HG02588 (cell line): ENCODE measurements at regions not wholly inside any gene's neighbourhood (a gene's known extent, or its start where the extent isn't known, plus 50 kb on each side); places are given as distances from the start of the nearest gene placed in this dataset.

Source experiments
- ATAC-seq: cut with Tn5 transposase; IDR thresholded peaks from one replicate; pipeline ENCODE4 v1.9.1; 2021; ENCODE audit warnings: mild to moderate bottlenecking, moderate library complexity; ENCODE audit not compliant: unreplicated experiment

DNA sequence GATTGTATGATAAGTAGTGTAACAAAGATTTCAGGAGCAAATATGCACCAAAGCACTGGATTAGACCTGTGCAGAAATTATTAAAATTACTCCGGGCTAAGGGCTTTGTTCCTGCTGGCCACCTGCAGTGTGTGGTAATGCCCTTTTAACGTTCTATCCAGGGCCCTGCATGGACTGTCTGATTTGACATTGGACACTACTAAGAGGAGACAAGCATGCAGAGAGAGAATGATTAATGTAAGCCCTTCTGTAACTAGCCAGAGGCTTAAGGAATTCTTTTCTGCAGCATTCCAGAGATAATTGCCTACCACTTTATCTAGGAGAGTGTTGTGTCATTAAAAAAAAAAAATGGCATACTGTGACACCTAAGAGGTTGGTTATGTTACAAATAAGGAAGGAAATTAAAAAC lies 117.0 kb downstream of the PCDH7 start:
- ATAC-seq: no peak

DNA sequence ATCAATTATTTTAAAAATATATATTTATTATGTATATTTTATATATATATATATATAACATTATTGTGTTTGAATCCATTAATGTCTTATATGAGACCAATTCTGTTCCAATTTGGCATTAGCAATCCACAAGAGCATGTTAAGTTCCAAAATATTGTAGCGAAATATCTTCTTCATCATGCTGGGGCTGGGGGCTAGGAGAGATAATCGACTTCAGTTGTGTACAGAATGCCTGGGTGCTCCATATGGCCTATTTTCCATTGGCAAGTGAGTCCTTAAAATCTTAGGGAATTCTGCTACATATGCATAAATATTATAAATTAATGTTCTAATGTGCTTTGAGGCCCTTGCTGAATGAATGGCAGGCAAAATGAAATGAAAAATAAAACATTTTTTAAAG lies 117.7 kb downstream of the PCDH7 start:
- ATAC-seq: no peak

DNA sequence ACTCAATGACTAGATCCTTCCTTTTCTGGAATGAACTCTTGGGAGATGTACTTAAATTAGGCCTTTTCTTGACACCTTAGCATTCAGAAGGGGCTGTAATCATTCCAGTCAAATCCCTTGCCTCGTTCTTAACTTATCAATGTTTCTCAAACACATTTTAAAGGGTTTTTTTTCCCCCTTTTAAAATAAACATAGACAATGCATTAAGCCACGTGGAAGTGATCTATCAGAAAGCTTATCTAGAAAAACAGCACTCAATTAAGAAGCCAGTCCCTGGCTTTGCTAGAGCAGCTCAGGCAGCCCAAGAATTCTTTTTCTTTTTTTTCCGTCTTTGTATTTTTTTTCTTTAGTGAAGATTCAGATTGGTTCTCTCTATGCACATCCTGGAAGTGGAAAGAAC lies 118.2 kb downstream of the PCDH7 start:
- no peak for ATAC-seq

DNA sequence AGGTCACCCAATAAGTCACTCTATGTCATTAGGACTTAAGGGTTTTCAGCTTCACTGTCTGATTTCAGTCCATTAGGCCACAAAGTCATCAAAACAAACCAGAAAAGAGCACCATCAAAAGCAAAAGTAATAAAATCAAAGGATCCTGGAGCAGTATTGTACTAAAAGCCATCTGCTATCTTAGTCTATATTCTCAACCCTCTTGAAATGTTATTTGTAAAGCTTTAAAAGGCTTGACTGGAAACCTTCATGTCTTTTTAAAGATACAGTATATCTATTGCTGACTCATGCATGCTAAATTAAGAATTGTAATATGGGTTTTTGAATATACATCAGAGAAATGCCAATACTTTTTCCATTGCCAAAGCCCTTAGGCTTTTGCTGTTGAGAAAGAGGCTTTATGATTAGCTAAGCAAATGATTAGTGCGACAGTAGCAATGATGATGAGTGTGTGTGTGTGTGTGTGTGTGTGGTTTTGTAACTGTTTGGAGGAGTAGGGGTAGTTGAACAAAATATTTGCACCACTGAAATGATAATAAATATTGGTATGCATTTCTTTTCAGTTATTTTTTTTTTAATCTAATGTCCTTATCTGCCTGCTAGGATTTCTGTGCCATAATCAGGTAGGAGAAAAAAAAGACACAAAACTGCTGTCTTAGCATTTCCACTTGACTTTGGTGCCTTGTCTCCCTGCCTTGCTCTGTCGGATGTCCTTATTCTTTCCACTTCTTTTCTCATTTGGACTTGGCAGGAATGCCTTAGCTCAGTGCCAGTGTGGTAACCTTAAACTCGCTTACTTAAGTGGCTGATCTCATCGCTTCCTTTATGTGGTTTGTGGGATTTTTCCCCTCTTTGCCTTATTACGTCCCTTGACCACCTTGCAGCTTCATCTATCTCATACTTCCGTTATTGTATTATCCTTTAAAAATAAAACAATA lies 119.7 kb downstream of the PCDH7 start:
- no peak for ATAC-seq

DNA sequence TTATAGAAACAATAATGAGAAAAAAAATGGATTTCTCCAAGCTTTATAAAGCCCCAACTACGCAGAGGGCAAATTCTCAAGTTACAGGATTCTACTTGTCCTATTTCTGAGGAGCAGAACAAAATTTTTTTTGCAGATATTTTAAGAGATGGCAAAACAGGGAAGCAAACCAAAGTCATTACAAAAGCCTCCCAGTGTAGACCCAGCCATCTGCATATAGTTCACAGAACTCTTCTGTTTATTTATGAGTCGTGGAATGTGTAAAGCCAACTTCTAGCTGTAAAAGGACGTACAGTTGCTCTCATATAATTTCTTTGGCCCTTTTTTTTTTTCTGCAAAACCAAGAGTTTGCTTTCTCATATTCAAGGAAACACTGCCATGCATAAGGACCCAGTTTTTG lies 120.4 kb downstream of the PCDH7 start:
- ATAC-seq: no peak

DNA sequence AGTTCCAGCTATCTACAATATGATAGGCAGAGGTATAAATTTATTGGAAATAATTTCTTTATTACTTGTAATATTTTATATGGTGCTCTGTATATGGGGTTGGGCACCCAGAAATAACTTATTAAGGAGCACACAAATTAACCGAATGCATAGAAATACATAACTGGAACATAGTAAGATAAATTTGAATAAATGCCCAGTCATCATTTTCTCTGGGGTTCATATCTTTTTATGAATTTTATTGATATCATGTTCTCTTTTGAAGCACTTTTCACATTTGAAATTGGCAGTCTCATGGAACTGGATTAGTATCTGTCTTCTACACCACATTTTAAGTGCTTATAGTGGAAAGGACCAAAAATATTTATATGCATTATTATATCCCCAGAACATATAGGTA lies 122.0 kb downstream of the PCDH7 start:
- ATAC-seq: no peak

DNA sequence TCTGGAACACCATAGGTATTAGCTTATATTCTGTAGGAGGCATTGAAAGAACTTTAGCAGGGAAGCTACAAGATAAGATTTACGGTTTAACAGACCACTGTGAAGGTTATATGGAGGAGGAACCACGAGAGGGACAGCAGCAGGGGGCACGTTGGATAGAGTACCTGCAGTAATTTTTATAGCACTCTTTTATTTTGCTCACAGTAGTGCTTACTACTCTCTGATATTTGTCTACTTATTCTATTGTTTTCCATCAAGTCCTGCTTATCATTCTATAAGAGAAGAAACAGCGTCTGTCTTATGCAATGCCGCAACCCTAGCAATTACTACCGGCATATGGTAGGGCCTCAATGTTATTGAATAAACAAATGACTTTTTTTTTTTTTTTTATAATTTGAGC lies 122.5 kb downstream of the PCDH7 start:
- no peak for ATAC-seq

DNA sequence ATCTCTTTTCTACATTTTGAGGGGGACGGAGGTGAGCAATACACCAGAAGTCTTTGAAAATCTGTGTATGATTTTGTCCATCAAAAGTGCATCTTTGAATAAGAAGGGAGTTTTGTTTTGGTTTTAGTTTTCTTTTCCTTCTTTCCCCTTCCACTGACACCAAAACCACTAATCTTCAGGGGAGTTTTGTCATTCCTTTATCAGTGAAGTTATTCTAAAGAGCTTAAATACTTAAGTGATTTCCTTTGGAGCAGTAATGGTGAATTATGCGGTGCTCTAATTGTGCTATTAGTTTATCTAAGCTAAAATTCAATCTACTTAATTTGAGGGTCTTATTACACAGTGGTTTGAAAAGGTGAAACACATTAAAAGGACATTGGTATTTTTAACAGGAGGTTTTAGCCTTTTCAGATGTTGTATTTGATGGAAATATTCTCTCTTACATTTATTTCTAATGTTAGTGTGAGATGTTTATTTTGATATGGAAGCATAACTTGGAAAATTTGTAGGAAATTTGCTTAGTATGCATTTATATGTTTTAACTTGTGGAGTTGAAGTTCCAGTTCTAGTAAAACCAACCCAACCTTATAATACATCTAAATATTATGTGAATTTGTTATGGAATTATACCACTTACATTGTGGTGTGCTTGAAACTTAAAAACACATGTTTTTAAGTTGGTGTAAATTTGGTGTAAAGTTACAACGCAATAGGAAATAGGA lies 124.9 kb downstream of the PCDH7 start:
- no peak for ATAC-seq

DNA sequence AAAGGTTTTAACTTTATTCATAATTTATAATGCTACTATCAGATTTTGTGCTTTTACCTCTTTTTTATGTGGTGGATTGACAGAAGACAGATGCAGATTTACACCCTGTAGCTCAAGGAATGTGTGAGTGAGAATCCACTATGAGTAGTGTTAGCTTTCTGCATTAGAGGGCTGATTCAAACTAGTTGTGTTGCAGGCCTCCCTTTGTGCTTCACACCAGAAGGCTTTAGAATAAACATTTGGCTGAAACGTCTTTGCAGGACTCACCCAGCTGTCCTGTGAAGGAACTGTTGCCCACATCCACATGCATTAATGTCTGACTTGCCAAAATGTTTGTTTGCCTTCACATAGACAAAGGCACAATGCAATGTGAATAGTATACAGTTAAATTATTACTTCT lies 127.0 kb downstream of the PCDH7 start:
- ATAC-seq: no peak

DNA sequence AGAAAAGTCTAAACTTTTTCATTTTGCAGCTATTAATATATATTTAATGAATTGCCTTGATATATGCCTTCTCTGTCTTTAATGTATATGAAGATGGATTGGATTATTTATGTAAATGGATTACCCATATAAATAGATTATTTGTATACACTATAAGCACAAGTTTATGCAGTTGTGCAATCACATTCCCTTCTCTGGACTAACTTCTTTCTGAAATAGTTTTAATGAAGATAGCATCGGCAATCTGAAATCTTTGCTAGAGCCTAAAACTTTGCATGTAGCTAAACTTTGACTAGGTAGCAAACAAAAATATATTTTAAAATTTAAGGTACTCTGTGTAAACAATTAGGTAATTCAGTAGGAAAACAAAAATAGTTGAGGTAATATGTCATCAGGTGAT lies 127.8 kb downstream of the PCDH7 start:
- no peak for ATAC-seq

DNA sequence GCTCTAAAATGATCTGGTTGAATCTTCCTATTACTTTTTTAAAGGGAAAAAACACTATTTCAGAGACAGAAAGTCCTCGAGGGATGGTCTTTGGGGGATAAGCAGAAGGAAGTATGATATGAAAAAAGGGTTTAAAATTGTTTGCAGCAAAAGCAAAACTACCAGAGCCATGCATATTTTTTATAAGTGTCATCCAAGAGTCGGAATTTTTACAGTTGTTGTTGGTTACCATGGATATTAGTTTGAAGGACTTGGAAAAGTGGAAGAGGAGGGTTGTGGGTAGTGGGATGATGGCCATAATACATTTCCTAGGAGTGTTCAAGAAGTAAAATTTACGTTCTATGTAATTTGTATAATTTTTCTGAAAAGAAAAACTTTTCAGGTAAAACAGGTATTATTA lies 134.4 kb downstream of the PCDH7 start:
- ATAC-seq: no peak

DNA sequence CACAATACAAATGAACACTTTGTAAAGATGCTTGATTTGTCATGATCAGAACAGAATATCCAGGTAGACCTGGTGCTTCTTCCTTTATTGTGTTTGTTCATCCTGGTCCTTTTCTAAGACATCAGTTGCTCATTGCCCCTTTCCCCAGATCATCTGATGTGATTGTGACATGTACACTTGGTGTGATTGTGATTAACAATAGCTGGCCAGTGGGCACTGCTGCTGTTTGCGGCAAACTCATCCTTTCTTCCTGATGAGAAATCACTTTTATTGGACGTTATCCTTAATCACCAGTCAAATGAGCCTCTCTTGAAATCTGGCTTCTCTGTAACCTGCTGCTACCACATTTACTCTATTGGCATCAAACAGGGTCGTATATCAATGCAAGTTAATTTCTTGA lies 135.1 kb downstream of the PCDH7 start:
- ATAC-seq: no peak

DNA sequence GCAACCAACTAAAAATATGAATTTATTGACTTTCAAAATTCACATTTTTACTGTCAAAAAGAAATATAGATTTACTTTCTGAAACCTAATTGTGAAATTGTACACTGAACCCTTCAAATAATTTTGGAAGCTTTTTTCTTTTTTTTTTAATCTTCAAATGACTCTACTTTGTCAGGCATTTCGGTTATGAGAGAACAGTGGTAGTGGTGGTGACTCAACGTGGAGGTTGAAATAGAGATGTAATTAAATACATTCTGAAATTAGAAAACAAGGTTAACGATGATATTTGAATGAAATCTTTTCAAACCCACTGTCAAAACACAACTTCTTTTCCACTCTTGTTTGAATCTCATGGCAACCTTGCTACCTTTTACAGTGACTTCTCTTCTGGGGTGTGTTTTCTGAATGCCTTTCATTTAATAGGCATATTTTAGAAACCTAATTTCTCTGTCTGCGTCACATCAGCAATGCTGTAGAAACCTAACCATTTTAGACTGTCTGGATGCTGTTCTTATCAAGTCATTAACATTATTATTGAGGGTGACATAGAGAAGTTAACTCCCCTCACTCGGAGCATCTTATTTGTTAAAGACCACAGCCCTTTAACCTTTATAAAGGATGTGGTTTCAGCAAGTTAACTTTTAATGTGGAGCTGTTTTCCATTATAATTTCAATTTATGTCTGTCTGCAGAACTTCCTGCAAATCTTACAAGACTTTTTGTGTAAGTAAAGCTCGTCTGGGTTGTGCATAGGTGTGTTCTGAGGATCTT lies 136.8 kb downstream of the PCDH7 start:
- ATAC-seq: no peak

DNA sequence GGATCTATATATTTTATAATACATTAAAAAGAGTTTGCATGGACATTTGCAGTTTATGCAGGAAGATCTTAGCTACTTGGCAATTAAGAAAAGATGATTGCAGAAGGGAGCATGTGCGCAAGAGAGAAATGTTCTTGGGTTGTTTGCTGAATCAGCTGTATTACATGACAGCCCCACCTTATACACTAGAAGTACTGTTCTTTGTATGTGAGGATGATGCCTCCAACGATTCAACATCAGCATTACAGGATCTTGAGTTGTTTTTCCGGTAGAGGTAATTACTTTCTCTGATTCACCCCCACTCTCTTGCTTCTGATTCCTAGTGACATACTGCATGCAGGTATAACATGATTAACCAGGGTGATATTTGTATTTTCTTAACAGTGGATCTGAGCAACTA lies 140.8 kb downstream of the PCDH7 start:
- no peak for ATAC-seq

DNA sequence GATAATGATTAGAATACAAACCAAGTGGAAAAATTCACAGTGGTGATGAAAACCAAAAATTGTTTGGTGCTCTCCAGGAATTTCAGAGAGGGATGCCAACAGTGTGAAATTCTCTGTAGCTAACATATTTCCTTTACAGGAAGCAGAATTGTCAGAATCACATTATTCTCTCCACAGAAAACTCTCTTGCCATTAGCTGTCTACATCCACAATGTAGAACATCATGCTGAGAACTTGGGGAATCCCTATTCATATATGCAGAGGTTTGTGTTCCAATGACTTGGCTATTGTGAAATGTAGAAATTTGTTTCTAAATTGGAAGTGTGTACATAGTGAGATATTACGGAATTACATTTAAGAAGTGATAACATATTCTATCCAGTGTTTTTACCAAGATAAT lies 142.0 kb downstream of the PCDH7 start:
- no peak for ATAC-seq

DNA sequence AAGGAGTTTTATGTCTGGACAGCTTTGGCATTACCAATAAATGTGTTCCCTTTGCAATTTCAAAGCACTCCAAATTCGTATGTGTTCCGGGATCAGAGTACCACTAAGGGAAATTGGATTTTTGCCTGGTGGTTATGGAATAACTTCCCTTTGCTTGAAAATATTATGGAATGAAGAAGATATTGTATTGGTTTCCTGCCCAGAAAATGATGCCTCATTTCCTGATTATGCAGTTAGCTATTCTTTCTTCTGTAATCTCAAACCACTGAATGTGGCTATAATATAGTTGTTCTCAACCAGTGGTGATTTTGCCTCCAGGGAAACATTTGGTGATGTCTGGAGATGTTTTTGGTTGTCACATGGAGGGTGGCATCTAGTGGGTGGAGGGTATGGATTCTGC lies 142.9 kb downstream of the PCDH7 start:
- ATAC-seq: no peak

DNA sequence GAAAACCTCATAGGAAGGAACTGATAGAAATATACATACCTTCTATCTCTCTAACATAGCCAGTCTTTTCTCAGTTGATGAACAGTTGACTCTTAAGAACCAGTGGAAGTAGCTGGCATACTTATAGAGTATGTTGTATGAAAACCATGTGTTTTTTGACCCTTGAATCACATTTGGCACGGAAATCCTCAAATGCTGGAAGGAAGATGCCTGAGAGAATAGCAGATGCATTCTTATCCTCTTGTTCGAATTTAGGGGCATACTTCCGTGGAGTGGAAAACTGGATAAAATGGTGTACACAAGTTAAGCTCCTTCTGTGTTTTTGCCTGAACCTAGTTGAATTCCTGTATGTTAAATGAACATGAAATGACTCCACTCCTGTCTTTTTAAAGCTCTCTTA lies 145.5 kb downstream of the PCDH7 start:
- ATAC-seq: no peak

DNA sequence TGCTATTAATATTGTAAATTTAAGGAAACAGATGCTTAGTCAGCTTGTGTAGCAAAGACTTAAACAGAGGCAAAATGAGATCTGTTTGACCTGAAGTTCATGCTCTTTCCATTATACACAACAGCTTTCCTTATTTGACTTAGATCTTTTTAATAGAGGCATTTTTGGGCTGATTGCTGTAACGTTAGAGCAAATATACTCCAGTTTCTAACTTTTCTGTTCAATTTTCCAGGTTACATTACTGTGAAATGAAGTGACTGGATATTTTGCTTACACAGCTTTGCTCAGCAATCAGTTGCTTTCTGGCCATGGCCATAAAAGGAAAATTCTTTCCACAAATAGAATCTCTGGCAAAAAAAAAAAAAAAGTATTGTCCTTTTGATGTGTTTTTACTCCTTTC lies 146.2 kb downstream of the PCDH7 start:
- no peak for ATAC-seq

DNA sequence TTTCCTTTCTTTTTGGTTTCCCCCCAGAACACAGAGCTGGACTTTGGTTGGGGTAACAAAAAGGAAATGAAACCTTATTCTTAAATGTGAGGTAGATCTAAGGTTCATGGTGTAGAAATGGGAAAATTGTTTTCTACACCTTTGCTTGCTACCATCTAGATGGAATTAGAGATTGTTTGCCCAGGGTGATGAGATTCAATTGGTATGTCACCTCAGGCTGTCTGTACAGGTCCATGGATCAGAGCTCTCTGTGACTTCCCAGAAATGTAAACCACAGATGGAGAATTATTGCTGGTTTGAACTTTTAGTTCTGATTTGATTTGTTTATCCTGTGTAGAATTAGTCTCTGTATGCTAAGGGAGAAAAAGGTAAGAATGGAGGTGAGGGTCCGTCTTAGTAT lies 146.7 kb downstream of the PCDH7 start:
- ATAC-seq: no peak

DNA sequence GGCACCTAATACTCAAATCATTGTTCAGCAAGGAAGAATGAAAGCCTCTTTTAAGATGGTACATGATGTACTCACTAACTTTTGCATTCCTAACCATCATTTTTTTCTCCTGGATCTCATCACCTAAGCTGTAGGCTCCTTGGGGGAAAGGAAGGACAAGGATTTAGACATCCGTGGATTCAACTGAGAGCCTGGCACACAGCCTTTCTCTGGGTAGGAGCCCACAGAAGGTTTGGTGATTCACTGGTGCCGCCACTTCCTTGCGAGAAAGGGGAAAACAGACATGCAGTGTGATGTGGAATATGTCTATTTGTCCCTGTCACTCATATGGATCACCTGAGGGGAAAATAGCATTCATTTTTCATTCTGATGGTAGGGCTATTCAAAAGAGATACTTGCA lies 147.3 kb downstream of the PCDH7 start:
- no peak for ATAC-seq

DNA sequence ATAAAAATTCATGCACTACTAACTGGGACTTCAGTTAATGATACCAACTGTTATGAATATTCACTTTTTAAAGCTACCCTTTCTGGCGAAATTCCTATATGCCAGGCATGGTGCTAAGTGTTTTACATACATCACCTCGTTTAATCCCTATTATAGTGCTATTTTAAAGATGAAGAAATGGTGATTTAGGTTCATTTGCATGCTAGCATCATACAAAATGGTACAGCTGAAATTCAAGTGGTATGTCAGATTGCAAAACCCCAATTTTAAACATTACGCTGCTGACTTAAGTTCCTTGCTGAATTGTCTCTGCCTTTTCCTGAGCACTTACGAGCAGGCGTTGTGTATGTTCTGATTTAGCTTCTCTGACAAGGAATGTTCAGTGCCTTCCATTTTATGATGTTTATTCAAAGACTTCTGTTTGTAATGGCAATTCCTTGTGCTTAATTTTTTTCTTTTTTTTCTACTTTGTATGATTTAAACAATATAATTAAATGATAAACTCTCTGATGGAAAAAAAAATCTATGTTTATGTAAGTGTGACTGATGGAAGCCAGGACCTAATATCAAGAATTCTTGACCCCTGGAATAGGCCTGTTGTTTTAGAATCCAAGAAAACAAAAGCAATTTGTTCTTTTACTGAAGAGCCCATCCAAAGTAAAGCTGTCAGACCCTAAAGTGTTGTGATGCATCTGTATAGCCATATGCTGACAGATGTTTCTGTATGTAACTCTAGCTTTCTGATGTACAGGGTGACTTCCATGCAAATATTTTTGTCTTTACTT lies 148.1 kb downstream of the PCDH7 start:
- ATAC-seq: no peak
